ENCODE measurements at regions not wholly inside any gene's neighbourhood (a gene's known extent, or its start where the extent isn't known, plus 50 kb on each side); places are given as distances from the start of the nearest gene placed in this dataset.

- TF ChIP-seq USF2 (IDR thresholded peaks at IDR 0.05; ENCODE audit: borderline replicate concordance, low read depth, low read length) (no peak), SMC3 (IDR thresholded peaks at IDR 0.05; ENCODE audit: low read depth, low read length) (no peak), PBX3 (IDR thresholded peaks at IDR 0.05) (no peak), NRF1 (IDR thresholded peaks at IDR 0.05; ENCODE audit: low read depth, low read length) (no peak), ELF1 (IDR thresholded peaks at IDR 0.05) (no peak), GABPA (IDR thresholded peaks at IDR 0.05; ENCODE audit: low read depth) (no peak)
Observed at GRCh38 chr2:134074619-134075018, 179.3 kb upstream of the MGAT5 start (continued).

GRCh38 chr2:134075204-134075603 is 178.7 kb upstream of the MGAT5 start:
- TF ChIP-seq USF2 (IDR thresholded peaks at IDR 0.05; ENCODE audit: borderline replicate concordance, low read depth, low read length), result no peak
- no peak for TF ChIP-seq TAF1 (IDR thresholded peaks at IDR 0.05; ENCODE audit: borderline replicate concordance, low read depth, low read length)
- no peak for TF ChIP-seq SIN3A (IDR thresholded peaks at IDR 0.05; ENCODE audit: borderline replicate concordance, low read depth, low read length)
- no peak for TF ChIP-seq RCOR1 (IDR thresholded peaks at IDR 0.05; ENCODE audit: low read length)
- TF ChIP-seq CHD2 (IDR thresholded peaks at IDR 0.05; ENCODE audit: low read length, partially characterized antibody), result no peak
- no peak for TF ChIP-seq IRF3 (IDR thresholded peaks at IDR 0.05; ENCODE audit: low read depth, low read length)
- no peak for TF ChIP-seq TCF12 (IDR thresholded peaks at IDR 0.05)
- CTCF ChIA-PET, result interaction anchor here (0.8 to 2.0 kb wide), 3 partner anchors 14 to 376 kb away, joined by 4 read pairs; no protein-coding TSS in a partner anchor
- WGBS (ENCODE audit: low lambda C conversion rate), result 25% methylated on average over 1 of the region's 4 CpGs

More at GRCh38 chr2:134075204-134075603, 178.7 kb upstream of the MGAT5 start:
- no peaks in the 10 kb centered on the region for H3K27me3 ChIP-seq (ENCODE audit: insufficient read depth)
- no peak overlapping the region for H3K9ac ChIP-seq
- no peaks in the 10 kb centered on the region for H3K9me2 ChIP-seq
- H3K27ac ChIP-seq (ENCODE audit: low read depth in 2 of 2, low read length in 1 of 2), result no peak overlapping the region
- H4K20me1 ChIP-seq (ENCODE audit: insufficient read depth), result no peaks in the 10 kb centered on the region
- DNase-seq, result no peak
- H3K79me2 ChIP-seq (ENCODE audit: insufficient read depth), result no peaks in the 10 kb centered on the region
- POLR2A ChIA-PET, result no interaction called here
- H2AFZ ChIP-seq (ENCODE audit: low read depth), result no peak overlapping the region
- H3K36me3 ChIP-seq (replicated peaks in 1 of 2; ENCODE audit: control insufficient read depth in 1 of 2, insufficient read depth in 2 of 2, low read length in 1 of 2), result no peaks in the 10 kb centered on the region
- no peak overlapping the region for H3K4me3 ChIP-seq (ENCODE audit: low read depth in 2 of 2, low read length in 1 of 2)
- H3K9me3 ChIP-seq, result no peaks in the 10 kb centered on the region
- H3F3A ChIP-seq (replicated peaks; ENCODE audit: insufficient read depth), result no peaks in the 10 kb centered on the region
- H3K4me1 ChIP-seq (ENCODE audit: control insufficient read depth in 1 of 2, insufficient read depth in 2 of 2, low read depth in 1 of 2, low read length in 1 of 2), result peaks cover 0 to 16% of the 10 kb centered on the region in 2 experiments; a peak in 2 of 4 replicates
- H3K4me2 ChIP-seq, result no peak overlapping the region
